PC-9 (cell line): ENCODE measurements at regions not wholly inside any gene's neighbourhood (a gene's known extent, or its start where the extent isn't known, plus 50 kb on each side); places are given as distances from the start of the nearest gene placed in this dataset.

Experiments
- CTCF ChIP-seq: fragments of 200-600 bp; sonication (generic); conservative IDR thresholded peaks from 2 replicates; pipeline ENCODE4 v1.6.1; 2017; ENCODE audit warnings: mixed run types, antibody characterized with exemption, mild to moderate bottlenecking, moderate library complexity
- EZH2 ChIP-seq: fragments of 200-600 bp; sonication (generic); IDR thresholded peaks from 2 replicates; pipeline ENCODE4 v1.8.0; 2017; ENCODE audit warnings: antibody characterized with exemption, low read depth

- TF ChIP-seq CTCF = no peak
- TF ChIP-seq EZH2 = no peak
Measured at GRCh38 chr9:13447843-13448422, 168.4 kb upstream of the MPDZ start.
